IMR-90 (cell line): ENCODE measurements at regions not wholly inside any gene's neighbourhood (a gene's known extent, or its start where the extent isn't known, plus 50 kb on each side); places are given as distances from the start of the nearest gene placed in this dataset.

Experiments used
- BHLHE40 ChIP-seq: fragments of 150-350 bp; IDR thresholded peaks from 2 replicates; pipeline ENCODE4 v1.6.1; 2016; ENCODE audit warnings: mild to moderate bottlenecking, low read depth, low read length
- CEBPB ChIP-seq: IDR thresholded peaks from 2 replicates; pipeline ENCODE4 v1.6.1; 2012; ENCODE audit warnings: low read depth, low read length, improper control_type of control experiment
- CTCF ChIP-seq: conservative IDR thresholded peaks from 2 replicates; pipeline ENCODE4 v1.5.1; 2012; ENCODE audit warnings: mild to moderate bottlenecking, low read depth, low read length, improper control_type of control experiment
- FOS ChIP-seq: fragments of 150-350 bp; IDR thresholded peaks from 2 replicates; pipeline ENCODE4 v1.6.1; 2016; ENCODE audit warnings: low read depth, low read length
- MAFK ChIP-seq: IDR thresholded peaks from 2 replicates; pipeline ENCODE4 v1.6.1; 2012; ENCODE audit warnings: low read depth, low read length, improper control_type of control experiment
- MXI1 ChIP-seq: IDR thresholded peaks from 2 replicates; pipeline ENCODE4 v1.6.1; 2012; ENCODE audit warnings: low read depth, mild to moderate bottlenecking, low read length, moderate library complexity, borderline replicate concordance
- POLR2A ChIP-seq: IDR thresholded peaks from 2 replicates; pipeline ENCODE4 v1.6.1; 2012; ENCODE audit warnings: mild to moderate bottlenecking, low read depth, low read length
- RAD21 ChIP-seq: IDR thresholded peaks from 2 replicates; pipeline ENCODE4 v1.6.1; 2012; ENCODE audit warnings: low read length, improper control_type of control experiment
- RFX5 ChIP-seq: IDR thresholded peaks from 2 replicates; pipeline ENCODE4 v1.8.0; 2012; ENCODE audit warnings: low read depth, mild to moderate bottlenecking, low read length, moderate library complexity
- SMC3 ChIP-seq: fragments of 150-350 bp; IDR thresholded peaks from 2 replicates; pipeline ENCODE4 v1.6.1; 2016; ENCODE audit warnings: low read depth, mild to moderate bottlenecking, antibody characterized with exemption, low read length, moderate library complexity

- no peak for TF ChIP-seq CTCF
- no peak for TF ChIP-seq SMC3
- TF ChIP-seq RFX5 = no peak
- TF ChIP-seq RAD21 = no peak
- no peak for TF ChIP-seq FOS
- TF ChIP-seq MAFK = no peak
- no peak for TF ChIP-seq MXI1
- TF ChIP-seq POLR2A = no peak
- TF ChIP-seq BHLHE40 = no peak
- TF ChIP-seq CEBPB = no peak
Observed at GRCh38 chr10:128493811-128494210, 367.6 kb upstream of the MKI67 start.
